DMS79 treated with DMSO at 0.1 percent for 48 hours (cell line): ENCODE measurements at regions not wholly inside any gene's neighbourhood (a gene's known extent, or its start where the extent isn't known, plus 50 kb on each side); places are given as distances from the start of the nearest gene placed in this dataset.

Experiments
- DNase-seq: peaks from one replicate; lab custom pipeline; 2025; lab: John Stamatoyannopoulos, UW

- DNase-seq = no peak
Measured at GRCh38 chr2:162964513-162964912, 125.9 kb upstream of the KCNH7 start.

GRCh38 chr2:162963156-162963555 lies 124.6 kb upstream of the KCNH7 start:
- DNase-seq = no peak

- no peak for DNase-seq
Measured at GRCh38 chr2:162945785-162946184, 107.2 kb upstream of the KCNH7 start.

DNA sequence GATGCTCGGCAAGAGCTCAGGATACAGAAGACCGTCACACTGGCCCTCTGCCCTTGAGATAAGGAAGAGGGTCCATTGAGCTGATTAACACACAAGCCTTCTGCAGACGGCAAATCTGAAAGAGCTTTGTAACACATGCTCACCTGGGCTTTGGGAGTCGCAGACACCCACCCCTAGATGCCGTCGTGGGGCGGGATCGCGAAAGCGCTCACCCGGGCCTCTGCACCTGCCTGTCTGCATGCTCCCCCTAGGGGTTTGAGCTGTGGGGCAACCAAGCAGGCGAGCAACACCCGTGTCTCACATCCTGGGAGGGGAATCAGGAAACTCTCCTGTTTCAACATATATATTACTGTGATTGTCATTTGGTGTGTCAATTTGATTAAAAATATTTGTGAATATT lies 99.8 kb upstream of the KCNH7 start:
- no peak for DNase-seq

DNA sequence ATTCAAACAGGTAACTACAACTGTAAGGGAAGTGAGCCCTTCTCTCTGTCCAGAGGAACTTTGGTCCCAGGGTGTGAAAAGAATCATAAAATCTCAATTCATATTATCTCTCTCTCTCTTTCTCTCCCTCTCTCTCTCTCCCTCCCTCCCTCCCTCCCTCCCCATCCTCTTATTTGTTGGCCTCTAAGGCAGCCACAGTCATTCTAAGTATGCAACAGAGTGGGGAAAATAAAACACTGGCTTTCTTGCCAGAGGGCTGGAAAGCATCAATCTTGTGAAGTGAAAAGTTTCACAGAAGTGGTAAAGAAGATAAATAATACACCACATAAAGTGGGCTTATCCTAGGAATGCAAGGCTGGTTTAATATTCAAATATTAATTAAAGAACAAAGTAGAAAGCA lies 95.6 kb upstream of the KCNH7 start:
- no peak for DNase-seq

DNA sequence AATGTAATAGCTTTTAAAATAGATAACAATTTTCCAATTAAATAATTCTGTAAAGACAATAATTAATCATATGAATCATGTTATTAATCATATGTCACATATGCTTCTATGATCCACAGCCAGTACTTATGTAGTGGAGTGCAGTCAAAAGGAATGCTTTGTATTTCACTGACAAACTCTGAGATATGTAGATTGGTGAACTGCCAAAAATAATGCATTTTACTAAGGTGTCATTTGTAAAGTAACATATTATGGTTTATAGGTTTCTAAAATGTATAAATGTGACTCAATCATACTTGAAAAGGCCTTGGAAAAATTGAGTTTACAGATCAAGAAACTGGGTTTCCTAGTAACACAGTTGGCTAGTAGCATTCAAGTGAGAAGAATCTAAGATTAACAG lies 93.8 kb upstream of the KCNH7 start:
- DNase-seq = no peak

GRCh38 chr2:162929571-162929970 lies 91.0 kb upstream of the KCNH7 start:
- peak; percentile 41 for DNase-seq

GRCh38 chr2:162928356-162928755 lies 89.8 kb upstream of the KCNH7 start:
- no peak for DNase-seq

DNA sequence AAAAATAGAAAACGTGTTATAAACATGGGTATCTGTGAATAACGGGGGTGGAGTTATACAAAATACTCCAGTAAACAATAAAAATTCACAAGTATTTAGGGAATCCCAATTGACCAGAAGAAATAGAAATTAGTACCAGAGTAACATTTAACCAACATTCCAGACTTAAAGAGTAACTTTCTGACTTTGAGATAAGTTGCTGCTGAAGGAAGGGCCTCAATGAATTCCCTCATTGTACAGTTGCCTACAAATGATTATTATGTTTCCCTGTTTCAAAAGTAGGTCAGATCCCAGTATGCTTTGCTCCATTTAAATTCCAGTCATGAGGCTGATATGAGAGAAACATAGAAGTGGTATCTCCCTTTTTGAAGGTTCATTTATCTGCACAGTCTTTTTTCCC lies 88.3 kb upstream of the KCNH7 start:
- DNase-seq = no peak

DNA sequence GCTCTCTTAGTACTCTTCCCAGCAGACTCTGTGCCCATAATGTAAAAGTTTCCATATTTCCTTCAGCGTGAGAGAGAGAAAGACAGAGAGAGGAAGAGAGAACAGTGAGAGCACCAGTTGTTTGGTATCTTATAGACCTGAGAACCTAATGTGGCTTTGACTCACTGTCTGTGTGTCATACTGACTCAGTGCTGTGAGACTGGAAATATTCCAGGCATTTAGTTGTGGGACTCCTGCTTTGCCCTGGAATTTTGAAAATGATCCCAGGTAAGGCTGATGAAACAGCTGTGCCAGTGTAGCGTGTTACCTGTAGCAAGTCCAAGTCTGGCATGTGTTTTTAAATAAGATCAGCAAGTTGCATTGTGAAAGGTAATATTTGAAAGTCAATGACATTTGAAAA lies 87.9 kb upstream of the KCNH7 start:
- DNase-seq = no peak

DNA sequence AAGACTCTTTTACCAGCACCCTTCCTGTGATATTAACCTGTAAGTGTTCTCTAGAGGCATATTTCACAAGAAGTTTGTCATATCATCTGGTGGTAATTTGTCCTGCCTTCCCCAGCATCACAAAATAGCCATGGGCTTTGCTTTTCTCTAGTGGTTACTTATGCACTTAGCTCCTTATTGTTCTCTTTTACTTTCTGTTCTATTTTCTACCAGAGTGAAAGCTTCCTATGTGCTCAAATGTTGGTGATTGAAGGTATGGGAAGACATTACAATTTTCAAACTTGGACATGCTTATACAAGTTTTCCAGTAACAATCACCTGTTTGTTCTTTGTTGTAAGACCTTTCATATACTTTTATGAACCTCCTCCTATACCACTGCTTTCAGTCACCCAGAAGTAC lies 87.0 kb upstream of the KCNH7 start:
- DNase-seq = no peak

DNA sequence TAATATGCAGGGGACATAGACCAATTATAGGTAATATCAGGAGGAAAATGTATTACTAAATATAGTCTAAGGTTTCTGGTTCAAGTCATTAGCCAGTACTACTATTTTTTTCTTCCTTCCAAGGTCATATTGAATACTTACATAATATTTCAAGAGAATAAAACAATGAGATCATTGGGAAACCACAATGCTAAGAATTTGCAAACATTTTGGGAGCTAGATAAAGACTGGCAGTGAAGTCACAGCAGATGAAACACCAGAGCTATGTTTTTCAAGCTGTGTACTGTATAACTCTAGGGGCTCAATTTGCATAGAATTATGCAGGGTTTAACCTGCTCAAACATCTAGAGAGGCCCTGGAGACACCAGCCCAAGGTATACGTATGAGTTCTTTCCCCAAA lies 80.5 kb upstream of the KCNH7 start:
- no peak for DNase-seq

GRCh38 chr2:162917626-162918025 lies 79.1 kb upstream of the KCNH7 start:
- no peak for DNase-seq

- DNase-seq = no peak
Measured at GRCh38 chr2:162916286-162916801, 77.8 kb upstream of the KCNH7 start.

DNA sequence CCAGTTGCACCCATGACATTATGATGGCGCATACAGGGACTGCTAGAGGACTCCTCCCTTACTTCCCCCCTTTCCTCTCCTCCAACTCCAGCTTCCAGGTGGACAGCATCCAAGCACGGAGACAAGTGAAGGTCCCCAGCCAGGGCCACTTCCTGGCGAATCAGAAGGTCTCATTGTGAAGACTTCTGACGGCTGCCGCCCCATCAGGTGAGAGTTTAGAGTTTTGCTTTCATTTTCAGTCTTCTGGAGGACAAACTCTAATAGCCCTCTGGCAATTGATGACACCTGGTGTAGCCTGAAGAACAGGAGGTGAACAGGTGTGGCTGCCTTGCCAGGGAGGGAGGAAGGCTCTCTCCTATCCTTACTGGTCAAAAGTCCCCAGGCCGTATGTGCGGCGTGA lies 77.3 kb upstream of the KCNH7 start:
- no peak for DNase-seq

- no peak for DNase-seq
Measured at GRCh38 chr2:162914161-162914560, 75.6 kb upstream of the KCNH7 start.

DNA sequence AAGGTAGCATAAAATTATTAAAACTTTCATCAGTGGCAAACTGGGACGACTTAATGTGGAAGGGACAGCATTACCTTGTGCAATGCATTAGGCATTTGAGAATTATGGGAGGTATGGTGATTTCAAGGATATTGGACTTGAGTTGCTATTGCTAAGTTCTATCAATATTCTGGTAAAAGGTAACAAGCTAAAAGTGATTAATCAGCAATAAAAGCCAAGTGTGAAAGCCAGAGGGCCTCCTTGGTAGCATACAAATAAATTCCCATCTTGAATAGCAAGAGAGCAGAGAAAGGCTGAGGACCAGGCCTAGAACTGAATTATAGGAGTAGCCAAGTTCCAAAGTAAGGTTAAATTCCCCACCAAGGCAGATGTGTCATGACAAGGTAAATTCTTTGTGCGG lies 74.2 kb upstream of the KCNH7 start:
- no peak for DNase-seq

- no peak for DNase-seq
Measured at GRCh38 chr2:162908567-162908966, 70.0 kb upstream of the KCNH7 start.

DNA sequence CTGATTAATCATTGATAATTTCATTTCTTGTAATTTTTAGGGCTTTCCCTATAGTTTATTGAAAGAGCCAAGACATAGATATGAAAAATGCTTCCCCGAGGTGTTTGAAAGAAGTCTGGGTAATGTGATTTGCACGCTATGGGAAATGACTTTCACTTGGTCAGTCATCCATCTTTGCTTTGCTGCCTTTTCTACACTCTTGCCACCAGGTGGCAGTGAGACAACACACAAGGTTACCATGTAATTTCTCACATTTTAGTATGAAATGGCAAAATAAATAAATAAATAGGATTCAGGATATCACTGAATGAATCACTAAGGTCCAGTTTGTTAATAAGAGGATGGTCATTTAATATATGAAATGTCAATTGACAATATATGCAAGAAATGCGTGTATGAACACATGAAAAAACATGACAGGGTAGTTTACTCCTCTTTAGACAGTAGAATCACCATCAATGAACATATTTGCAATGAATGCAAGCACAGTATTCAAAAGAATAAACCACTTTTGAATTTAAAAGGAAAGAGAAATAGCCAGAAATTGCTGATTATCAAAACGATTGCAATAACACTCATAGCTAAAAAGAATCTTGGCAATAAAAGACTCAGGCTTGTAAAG lies 52.2 kb upstream of the KCNH7 start:
- peak; percentile 45 for DNase-seq

GRCh38 chr2:162888652-162889051 lies 50.1 kb upstream of the KCNH7 start:
- DNase-seq = peak; percentile 26
